Psoas muscle (tissue), 7 donors: ENCODE measurements at regions not wholly inside any gene's neighbourhood (a gene's known extent, or its start where the extent isn't known, plus 50 kb on each side); places are given as distances from the start of the nearest gene placed in this dataset.

Experiments used
- ATAC-seq, 4 donors: fragments of 200-7000 bp; cut with Tn5 transposase; one replicate each; pipeline ENCODE4 v1.9.1; 2020; ENCODE audit warnings: moderate library complexity in 3 of 4, mild to moderate bottlenecking in 2 of 4
- DNase-seq, 2 donors: peaks; one replicate each; pipeline ENCODE4 v3.0.0-alpha.2; 2020
- H3K27ac ChIP-seq: fragments of 200-600 bp; one replicate; pipeline ENCODE4 v1.8.0; 2022
- H3K27me3 ChIP-seq, 3 donors: fragments of 200-600 bp in 1 of 3; one replicate each; pipeline versions ENCODE4 v1.6.1 to v1.8.0; 2013 to 2022; ENCODE audit warnings: low read length in 2 of 3, mild to moderate bottlenecking in 2 of 3, moderate library complexity in 1 of 3; ENCODE audit not compliant: insufficient read depth in 3 of 3
- H3K36me3 ChIP-seq, 2 donors: fragments of 200-600 bp in 1 of 2; one replicate each; pipeline versions ENCODE4 v1.6.1 to v1.8.0; 2013 to 2022; ENCODE audit warnings: low read depth in 1 of 2, mild to moderate bottlenecking in 1 of 2, moderate library complexity in 1 of 2; ENCODE audit not compliant: insufficient read depth in 1 of 2
- H3K4me1 ChIP-seq: fragments of 200-600 bp; one replicate; pipeline ENCODE4 v1.8.0; 2022
- H3K4me3 ChIP-seq: fragments of 200-600 bp; one replicate; pipeline ENCODE4 v1.8.0; 2022; ENCODE audit warnings: mild to moderate bottlenecking
- H3K9me3 ChIP-seq: fragments of 200-600 bp; one replicate; pipeline ENCODE4 v1.8.0; 2022
- WGBS, 3 donors: extraction: QIAGEN DNeasy Blood & Tissue Kit; methylation state at CpG; one replicate each; pipeline versions ENCODE4 v1.1.6 to v1.1.7; 2013; 5-methylcytosine and 5-hydroxymethylcytosine counted together
- intact Hi-C, 2 donors: fragments of 100-400 bp; cut with DNase I; formaldehyde crosslinking; loops; one replicate each; pipeline versions ENCODE4 v1.11.0 to v1.14.2; 2022
- TF ChIP-seq, protein P1 (sequence below): fragments of 200-600 bp; IDR thresholded peaks from one replicate; pipeline ENCODE4 v1.8.0; 2022; ENCODE audit warnings: antibody characterized with exemption
- donor health status: healthy with polysubstance abuse.
- donor health status: DM: no; HTN: no; CAD: no; lungs with moderate emphysema.
- donor health status: Bipolar disorder and iron deficiency.
- donor health status: healthy.
- donor health status: DM: yes; HTN: yes; CAD: no.
- donor health status: DM: no; HTN: no; CAD: no.
- donor health status: DM: yes; HTN: yes; CAD: no.

DNA sequence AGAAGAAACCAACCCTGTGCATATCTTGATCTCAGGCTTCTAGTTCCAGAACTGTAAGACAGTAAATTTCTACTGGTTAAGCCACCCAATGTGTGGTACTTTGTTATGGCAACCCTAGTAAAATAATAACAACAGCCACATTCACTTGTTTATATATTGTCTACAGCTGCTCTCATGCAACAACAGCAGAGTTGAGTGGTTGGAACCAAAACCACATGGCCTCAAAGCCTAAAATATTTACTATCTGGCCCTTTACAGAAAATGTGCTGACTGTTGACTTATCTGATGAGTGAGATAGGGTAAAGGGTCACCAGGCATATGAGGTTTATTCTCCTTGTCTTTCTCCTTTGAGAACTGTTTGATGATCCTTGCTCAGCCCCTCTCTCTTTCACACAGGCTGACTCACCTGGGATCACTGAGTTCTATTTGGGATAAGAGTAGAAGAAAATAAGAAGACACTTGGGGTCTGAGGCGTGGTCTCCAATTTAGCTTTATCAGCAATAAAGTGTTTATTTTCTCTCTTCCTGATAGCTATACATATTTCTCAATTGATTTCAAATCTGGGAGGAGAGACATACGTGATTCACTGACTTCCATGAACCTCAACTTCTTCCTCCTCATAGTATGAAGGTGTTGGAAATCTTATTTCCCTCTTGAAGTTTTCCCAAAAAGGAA lies 227.5 kb upstream of the STARD13 start:
- DNase-seq (no peak), ATAC-seq (no peak)
- WGBS, 3 donors: 88 to 93% (median 92%) methylated on average over 2 of the region's 2 CpGs
- Histone ChIP-seq H3K9me3 (no peaks in the 10 kb centered on the region), H3K27me3 (no peaks in the 10 kb centered on the region), H3K4me3 (no peak overlapping the region), H3K4me1 (peaks cover 17% of the 10 kb centered on the region), H3K27ac (no peak overlapping the region), H3K36me3 (no peaks in the 10 kb centered on the region)
- TF ChIP-seq, protein P1, sequence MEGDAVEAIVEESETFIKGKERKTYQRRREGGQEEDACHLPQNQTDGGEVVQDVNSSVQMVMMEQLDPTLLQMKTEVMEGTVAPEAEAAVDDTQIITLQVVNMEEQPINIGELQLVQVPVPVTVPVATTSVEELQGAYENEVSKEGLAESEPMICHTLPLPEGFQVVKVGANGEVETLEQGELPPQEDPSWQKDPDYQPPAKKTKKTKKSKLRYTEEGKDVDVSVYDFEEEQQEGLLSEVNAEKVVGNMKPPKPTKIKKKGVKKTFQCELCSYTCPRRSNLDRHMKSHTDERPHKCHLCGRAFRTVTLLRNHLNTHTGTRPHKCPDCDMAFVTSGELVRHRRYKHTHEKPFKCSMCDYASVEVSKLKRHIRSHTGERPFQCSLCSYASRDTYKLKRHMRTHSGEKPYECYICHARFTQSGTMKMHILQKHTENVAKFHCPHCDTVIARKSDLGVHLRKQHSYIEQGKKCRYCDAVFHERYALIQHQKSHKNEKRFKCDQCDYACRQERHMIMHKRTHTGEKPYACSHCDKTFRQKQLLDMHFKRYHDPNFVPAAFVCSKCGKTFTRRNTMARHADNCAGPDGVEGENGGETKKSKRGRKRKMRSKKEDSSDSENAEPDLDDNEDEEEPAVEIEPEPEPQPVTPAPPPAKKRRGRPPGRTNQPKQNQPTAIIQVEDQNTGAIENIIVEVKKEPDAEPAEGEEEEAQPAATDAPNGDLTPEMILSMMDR: no peak
- intact Hi-C loops: no loop called here

DNA sequence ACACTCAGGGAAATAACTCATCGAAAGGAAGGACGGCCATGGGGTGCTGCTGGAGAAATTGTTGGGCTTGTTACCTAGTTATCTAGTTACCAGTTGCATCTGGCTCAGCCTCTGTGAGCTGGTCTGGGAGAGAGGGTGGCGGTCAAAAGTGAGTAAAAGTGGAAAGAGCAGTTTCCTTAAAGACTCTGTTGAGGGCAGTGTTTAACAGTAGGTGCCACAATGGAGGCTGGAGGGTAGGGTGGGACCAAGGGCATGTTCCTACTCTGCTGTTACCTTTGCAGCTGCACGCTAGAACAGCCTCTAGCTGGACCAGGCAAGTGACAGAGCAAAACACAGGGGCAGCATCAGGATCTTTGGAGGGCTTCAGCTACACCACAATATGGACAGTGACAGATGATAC lies 228.8 kb upstream of the STARD13 start:
- TF ChIP-seq, protein P1: no peak
- ATAC-seq (no peak), DNase-seq (no peak)
- peaks cover 10% of the 10 kb centered on the region for H3K4me1 ChIP-seq
- no peak overlapping the region for H3K27ac ChIP-seq
- no peak overlapping the region for H3K4me3 ChIP-seq
- 89 to 91% (median 90%) methylated on average over 4 of the region's 4 CpGs for WGBS, 3 donors
- intact Hi-C loops: no loop called here
- H3K9me3 ChIP-seq: no peaks in the 10 kb centered on the region
- H3K36me3 ChIP-seq: no peaks in the 10 kb centered on the region
- H3K27me3 ChIP-seq: no peaks in the 10 kb centered on the region

DNA sequence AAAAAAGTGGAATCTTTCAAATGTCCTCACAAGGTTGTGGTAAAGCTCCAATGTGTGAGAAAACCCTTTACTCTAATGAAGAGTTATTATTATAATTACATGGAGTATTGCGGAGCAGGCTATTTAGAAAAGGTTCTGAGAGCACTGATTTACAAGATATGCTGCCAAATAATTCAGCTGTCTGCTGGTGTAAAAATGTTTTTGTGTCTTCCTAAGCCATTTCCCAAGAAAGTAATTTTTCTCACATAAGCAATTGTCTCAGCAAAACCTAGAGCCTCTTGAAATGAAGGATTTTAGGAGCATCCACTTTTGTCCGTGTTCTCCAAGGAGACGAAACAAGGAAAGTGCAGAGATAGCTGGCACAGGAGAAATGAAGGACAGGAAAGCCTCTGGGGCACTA lies 229.6 kb upstream of the STARD13 start:
- TF ChIP-seq, protein P1: no peak
- no peaks in the 10 kb centered on the region for H3K27me3 ChIP-seq
- no peak overlapping the region for H3K27ac ChIP-seq
- no peaks in the 10 kb centered on the region for H3K9me3 ChIP-seq
- 67 to 74% (median 71%) methylated on average over 3 of the region's 3 CpGs for WGBS, 3 donors
- DNase-seq: no peak
- H3K36me3 ChIP-seq: no peaks in the 10 kb centered on the region
- intact Hi-C loops: no loop called here
- ATAC-seq: no peak
- H3K4me1 ChIP-seq: peaks cover 2% of the 10 kb centered on the region
- H3K4me3 ChIP-seq: no peak overlapping the region

DNA sequence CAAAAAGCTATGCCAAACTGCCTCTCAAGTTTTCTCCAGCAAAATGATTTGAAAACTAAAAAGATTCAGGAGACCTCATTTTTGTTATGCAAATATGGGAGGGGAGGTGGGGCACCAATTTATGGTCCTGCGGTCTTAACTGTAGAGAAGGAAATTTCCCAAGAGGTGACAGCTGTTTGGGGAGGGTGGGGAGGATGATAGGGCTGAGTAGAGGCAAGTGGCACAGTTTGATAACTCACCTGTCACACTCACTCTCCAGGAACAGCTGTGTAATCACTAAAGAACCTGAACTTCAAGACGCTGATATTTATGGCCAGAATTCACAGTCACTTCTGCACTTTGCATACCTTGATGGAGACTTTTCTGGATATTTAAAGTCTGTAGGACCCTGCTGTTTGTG lies 232.9 kb upstream of the STARD13 start:
- H3K27me3 ChIP-seq: no peaks in the 10 kb centered on the region
- H3K9me3 ChIP-seq: no peaks in the 10 kb centered on the region
- DNase-seq (no peak), ATAC-seq (no peak)
- TF ChIP-seq, protein P1: no peak
- H3K4me1 ChIP-seq: no peaks in the 10 kb centered on the region
- no peaks in the 10 kb centered on the region for H3K36me3 ChIP-seq
- WGBS, 3 donors: 42 to 56% (median 49%) methylated on average over 2 of the region's 2 CpGs
- intact Hi-C loops: no loop called here
- no peak overlapping the region for H3K27ac ChIP-seq
- H3K4me3 ChIP-seq: no peak overlapping the region
